ENCODE measurements at regions not wholly inside any gene's neighbourhood (a gene's known extent, or its start where the extent isn't known, plus 50 kb on each side); places are given as distances from the start of the nearest gene placed in this dataset.
"Not testable (repeated sequence)": the region's sequence is repeated elsewhere in the genome, so short reads cannot be mapped to it uniquely, and the experiment has no call there.

- no peak overlapping the region for H3K27ac ChIP-seq (ENCODE audit: low read depth in 1 of 2, low read length in 2 of 2)
- H3K4me1 ChIP-seq (ENCODE audit: control insufficient read depth in 1 of 2, insufficient read depth in 2 of 2, low read length in 2 of 2): no peaks in the 10 kb centered on the region
- WGBS, 2 donors: 56 to 58% methylated on average over 3 of the region's 3 CpGs
- no peaks in the 10 kb centered on the region for H3K27me3 ChIP-seq (ENCODE audit: control insufficient read depth in 1 of 2, insufficient read depth in 2 of 2, low read length in 1 of 2)
- no peaks in the 10 kb centered on the region for H3K9me3 ChIP-seq (ENCODE audit: control insufficient read depth, low read length)
- no peaks in the 10 kb centered on the region for H3K36me3 ChIP-seq (ENCODE audit: control insufficient read depth in 1 of 2, insufficient read depth in 2 of 2, low read length in 1 of 2)
- H3K4me3 ChIP-seq (ENCODE audit: low read length in 2 of 2): no peak overlapping the region
- no peak for ATAC-seq (ENCODE audit: low FRiP score)
- DNase-seq: no peak
- intact Hi-C loops (cut with DNase I): no loop called here
These were observed 138.1 kb upstream of the PLXNC1 start for GRCh38 chr12:94010307-94010706.

GRCh38 chr12:94012071-94012470 lies 136.3 kb upstream of the PLXNC1 start:
- Histone ChIP-seq H3K36me3 (ENCODE audit: control insufficient read depth in 1 of 2, insufficient read depth in 2 of 2, low read length in 1 of 2) (no peaks in the 10 kb centered on the region), H3K27ac (ENCODE audit: low read depth in 1 of 2, low read length in 2 of 2) (no peak overlapping the region), H3K27me3 (ENCODE audit: control insufficient read depth in 1 of 2, insufficient read depth in 2 of 2, low read length in 1 of 2) (no peaks in the 10 kb centered on the region), H3K4me1 (ENCODE audit: control insufficient read depth in 1 of 2, insufficient read depth in 2 of 2, low read length in 2 of 2) (no peaks in the 10 kb centered on the region), H3K9me3 (ENCODE audit: control insufficient read depth, low read length) (peaks cover 2% of the 10 kb centered on the region), H3K4me3 (ENCODE audit: low read length in 2 of 2) (no peak overlapping the region)
- DNase-seq (no peak), ATAC-seq (ENCODE audit: low FRiP score) (no peak)
- 77 to 83% methylated on average over 2 of the region's 2 CpGs for WGBS, 2 donors
- intact Hi-C loops (cut with DNase I): no loop called here

GRCh38 chr12:94012590-94012989 lies 135.8 kb upstream of the PLXNC1 start:
- no peaks in the 10 kb centered on the region for H3K4me1 ChIP-seq (ENCODE audit: control insufficient read depth in 1 of 2, insufficient read depth in 2 of 2, low read length in 2 of 2)
- H3K27me3 ChIP-seq (ENCODE audit: control insufficient read depth in 1 of 2, insufficient read depth in 2 of 2, low read length in 1 of 2): no peaks in the 10 kb centered on the region
- no peak for ATAC-seq (ENCODE audit: low FRiP score)
- H3K9me3 ChIP-seq (ENCODE audit: control insufficient read depth, low read length): peaks cover 7% of the 10 kb centered on the region
- WGBS, 2 donors: 73 to 82% methylated on average over 1 of the region's 1 CpG
- no peak overlapping the region for H3K4me3 ChIP-seq (ENCODE audit: low read length in 2 of 2)
- no peak overlapping the region for H3K27ac ChIP-seq (ENCODE audit: low read depth in 1 of 2, low read length in 2 of 2)
- no peak for DNase-seq
- intact Hi-C loops (cut with DNase I): no loop called here
- no peaks in the 10 kb centered on the region for H3K36me3 ChIP-seq (ENCODE audit: control insufficient read depth in 1 of 2, insufficient read depth in 2 of 2, low read length in 1 of 2)

GRCh38 chr12:94017247-94017646 lies 131.1 kb upstream of the PLXNC1 start:
- DNase-seq; H3K4me3 ChIP-seq (ENCODE audit: low read length in 2 of 2); intact Hi-C loops (cut with DNase I); ATAC-seq (ENCODE audit: low FRiP score); H3K36me3 ChIP-seq (ENCODE audit: control insufficient read depth in 1 of 2, insufficient read depth in 2 of 2, low read length in 1 of 2); H3K27ac ChIP-seq (ENCODE audit: low read depth in 1 of 2, low read length in 2 of 2); H3K27me3 ChIP-seq (ENCODE audit: control insufficient read depth in 1 of 2, insufficient read depth in 2 of 2, low read length in 1 of 2); H3K4me1 ChIP-seq (ENCODE audit: control insufficient read depth in 1 of 2, insufficient read depth in 2 of 2, low read length in 2 of 2); H3K9me3 ChIP-seq (ENCODE audit: control insufficient read depth, low read length): not testable (repeated sequence)
- WGBS, 2 donors: 96 to 100% methylated on average over 2 of the region's 2 CpGs

GRCh38 chr12:94020335-94020734 lies 128.0 kb upstream of the PLXNC1 start:
- DNase-seq (no peak), ATAC-seq (ENCODE audit: low FRiP score) (no peak)
- H3K4me3 ChIP-seq (ENCODE audit: low read length in 2 of 2): no peak overlapping the region
- no peak overlapping the region for H3K27ac ChIP-seq (ENCODE audit: low read depth in 1 of 2, low read length in 2 of 2)
- whole genome bisulfite sequencing, 2 donors: 71 to 72% methylated on average over 1 of the region's 1 CpG
- H3K9me3 ChIP-seq (ENCODE audit: control insufficient read depth, low read length): peaks cover 9% of the 10 kb centered on the region
- H3K4me1 ChIP-seq (ENCODE audit: control insufficient read depth in 1 of 2, insufficient read depth in 2 of 2, low read length in 2 of 2): no peaks in the 10 kb centered on the region
- intact Hi-C loops (cut with DNase I): no loop called here
- H3K27me3 ChIP-seq (ENCODE audit: control insufficient read depth in 1 of 2, insufficient read depth in 2 of 2, low read length in 1 of 2): no peaks in the 10 kb centered on the region
- no peaks in the 10 kb centered on the region for H3K36me3 ChIP-seq (ENCODE audit: control insufficient read depth in 1 of 2, insufficient read depth in 2 of 2, low read length in 1 of 2)

- no peak for ATAC-seq (ENCODE audit: low FRiP score)
- intact Hi-C loops (cut with DNase I): no loop called here
- peaks cover 2% of the 10 kb centered on the region for H3K9me3 ChIP-seq (ENCODE audit: control insufficient read depth, low read length)
These were observed 124.5 kb upstream of the PLXNC1 start for GRCh38 chr12:94023879-94024278.

GRCh38 chr12:94025068-94025467 lies 123.3 kb upstream of the PLXNC1 start:
- DNase-seq (no peak), ATAC-seq (ENCODE audit: low FRiP score) (no peak)
- no peak overlapping the region for H3K4me3 ChIP-seq (ENCODE audit: low read length in 2 of 2)
- intact Hi-C loops (cut with DNase I): no loop called here
- H3K4me1 ChIP-seq (ENCODE audit: control insufficient read depth in 1 of 2, insufficient read depth in 2 of 2, low read length in 2 of 2): no peaks in the 10 kb centered on the region
- H3K36me3 ChIP-seq (ENCODE audit: control insufficient read depth in 1 of 2, insufficient read depth in 2 of 2, low read length in 1 of 2): no peaks in the 10 kb centered on the region
- H3K27me3 ChIP-seq (ENCODE audit: control insufficient read depth in 1 of 2, insufficient read depth in 2 of 2, low read length in 1 of 2): no peaks in the 10 kb centered on the region
- H3K9me3 ChIP-seq (ENCODE audit: control insufficient read depth, low read length): peaks cover 2% of the 10 kb centered on the region
- H3K27ac ChIP-seq (ENCODE audit: low read depth in 1 of 2, low read length in 2 of 2): no peak overlapping the region
- 92 to 97% methylated on average over 4 of the region's 4 CpGs for WGBS, 2 donors

More at GRCh38 chr12:94023879-94024278, 124.5 kb upstream of the PLXNC1 start:
- Histone ChIP-seq H3K27ac (ENCODE audit: low read depth in 1 of 2, low read length in 2 of 2) (no peak overlapping the region), H3K27me3 (ENCODE audit: control insufficient read depth in 1 of 2, insufficient read depth in 2 of 2, low read length in 1 of 2) (no peaks in the 10 kb centered on the region), H3K4me1 (ENCODE audit: control insufficient read depth in 1 of 2, insufficient read depth in 2 of 2, low read length in 2 of 2) (no peaks in the 10 kb centered on the region), H3K4me3 (ENCODE audit: low read length in 2 of 2) (no peak overlapping the region), H3K36me3 (ENCODE audit: control insufficient read depth in 1 of 2, insufficient read depth in 2 of 2, low read length in 1 of 2) (no peaks in the 10 kb centered on the region)
- DNase-seq: no peak

- Histone ChIP-seq H3K27ac (ENCODE audit: low read depth in 1 of 2, low read length in 2 of 2) (no peak overlapping the region), H3K4me3 (ENCODE audit: low read length in 2 of 2) (no peak overlapping the region), H3K36me3 (ENCODE audit: control insufficient read depth in 1 of 2, insufficient read depth in 2 of 2, low read length in 1 of 2) (no peaks in the 10 kb centered on the region), H3K9me3 (ENCODE audit: control insufficient read depth, low read length) (peaks cover 2% of the 10 kb centered on the region), H3K4me1 (ENCODE audit: control insufficient read depth in 1 of 2, insufficient read depth in 2 of 2, low read length in 2 of 2) (no peaks in the 10 kb centered on the region), H3K27me3 (ENCODE audit: control insufficient read depth in 1 of 2, insufficient read depth in 2 of 2, low read length in 1 of 2) (no peaks in the 10 kb centered on the region)
- intact Hi-C loops (cut with DNase I): no loop called here
- 80 to 86% methylated on average over 1 of the region's 1 CpG for WGBS, 2 donors
- DNase-seq: no peak
- ATAC-seq (ENCODE audit: low FRiP score): no peak
These were observed 122.6 kb upstream of the PLXNC1 start for GRCh38 chr12:94025756-94026155.

- Histone ChIP-seq H3K4me1 (ENCODE audit: control insufficient read depth in 1 of 2, insufficient read depth in 2 of 2, low read length in 2 of 2) (no peaks in the 10 kb centered on the region), H3K36me3 (ENCODE audit: control insufficient read depth in 1 of 2, insufficient read depth in 2 of 2, low read length in 1 of 2) (no peaks in the 10 kb centered on the region), H3K9me3 (ENCODE audit: control insufficient read depth, low read length) (peaks cover 2% of the 10 kb centered on the region), H3K27me3 (ENCODE audit: control insufficient read depth in 1 of 2, insufficient read depth in 2 of 2, low read length in 1 of 2) (no peaks in the 10 kb centered on the region), H3K4me3 (ENCODE audit: low read length in 2 of 2) (no peak overlapping the region), H3K27ac (ENCODE audit: low read depth in 1 of 2, low read length in 2 of 2) (no peak overlapping the region)
- ATAC-seq (ENCODE audit: low FRiP score): no peak
- DNase-seq: no peak
- intact Hi-C loops (cut with DNase I): no loop called here
These were observed 121.8 kb upstream of the PLXNC1 start for GRCh38 chr12:94026596-94026995.
